Epidermal melanocyte (primary cell): ENCODE measurements at regions not wholly inside any gene's neighbourhood (a gene's known extent, or its start where the extent isn't known, plus 50 kb on each side); places are given as distances from the start of the nearest gene placed in this dataset.

ENCODE experiments used
- DNase-seq: peaks from one replicate; pipeline ENCODE4 v3.0.0; 2011; ENCODE audit warnings: low spot score; ENCODE audit not compliant: insufficient read length

- DNase-seq: no peak
Measured at GRCh38 chr18:4640349-4641012, 185.4 kb upstream of the DLGAP1 start.

DNA sequence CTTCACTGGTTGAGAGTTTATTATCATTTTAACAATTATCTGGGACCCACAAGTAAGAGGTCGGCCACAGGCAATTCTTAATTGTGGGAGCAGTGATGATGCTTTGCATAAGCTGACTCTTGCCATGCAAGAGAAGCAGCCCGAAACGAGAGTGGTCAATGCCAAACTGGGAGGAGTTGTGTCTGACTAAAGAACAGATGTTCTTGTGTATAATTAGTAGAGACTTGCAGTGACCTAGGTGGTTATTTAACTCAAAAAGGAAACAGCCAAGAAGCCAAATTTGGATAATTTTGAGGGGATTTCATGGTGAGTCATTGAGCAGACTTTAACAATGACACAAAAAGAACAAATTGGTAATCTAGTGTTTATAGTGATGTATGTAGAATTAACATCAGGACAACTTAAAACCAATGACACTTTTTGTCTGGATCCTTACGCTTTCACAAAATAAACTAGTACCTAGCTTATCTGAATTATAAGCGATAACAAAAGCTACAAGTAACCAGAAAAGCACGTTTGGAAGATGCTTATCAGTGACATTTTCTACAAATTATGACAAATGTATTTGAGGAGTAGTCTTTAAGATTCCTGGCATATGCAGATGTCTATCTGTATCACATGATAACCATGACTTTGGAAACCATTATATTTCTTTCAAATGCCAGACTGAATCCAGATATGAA, 184.7 kb upstream of the DLGAP1 start:
- DNase-seq: no peak

- DNase-seq: no peak
Measured at GRCh38 chr18:4638680-4639079, 183.6 kb upstream of the DLGAP1 start.

- DNase-seq: no peak
Measured at GRCh38 chr18:4637876-4638275, 182.8 kb upstream of the DLGAP1 start.

DNA sequence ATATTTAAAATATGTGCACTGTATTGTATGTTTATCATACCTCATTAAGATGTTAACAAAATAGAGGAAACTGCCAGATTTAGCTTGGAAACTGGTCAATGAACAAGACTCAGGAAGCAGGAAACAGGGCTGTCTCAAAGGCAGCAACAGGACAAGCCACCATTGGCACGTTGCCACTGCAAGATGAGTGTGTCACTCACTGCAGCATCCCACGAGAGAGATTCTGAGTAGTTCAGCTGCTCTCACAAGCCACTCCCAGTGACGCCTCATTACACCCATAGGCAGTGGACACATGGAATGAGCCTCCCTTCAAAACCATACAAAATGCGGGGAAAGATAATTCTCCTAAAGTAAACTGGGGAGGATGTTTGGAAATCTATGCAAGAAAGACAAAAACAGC, 181.9 kb upstream of the DLGAP1 start:
- DNase-seq: no peak

DNA sequence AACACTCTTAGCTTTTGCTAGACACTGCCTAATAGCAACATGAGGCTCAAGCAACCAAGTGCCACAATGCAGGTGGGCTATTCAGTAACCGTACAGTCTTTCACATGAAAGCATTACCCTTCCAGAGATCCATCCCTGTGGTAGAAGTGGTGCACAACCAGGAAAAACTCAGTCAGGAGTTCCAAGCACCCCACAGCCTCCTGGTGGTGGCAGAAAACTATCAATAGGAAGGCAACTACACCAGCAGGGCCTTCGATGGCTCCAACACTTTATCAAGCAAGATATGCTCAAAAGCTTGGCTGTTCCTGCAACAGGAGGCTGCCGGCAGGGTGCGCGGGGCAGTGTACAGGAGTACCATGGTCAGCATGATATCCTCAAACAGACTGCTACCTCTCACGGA, 176.1 kb upstream of the DLGAP1 start:
- no peak for DNase-seq

DNA sequence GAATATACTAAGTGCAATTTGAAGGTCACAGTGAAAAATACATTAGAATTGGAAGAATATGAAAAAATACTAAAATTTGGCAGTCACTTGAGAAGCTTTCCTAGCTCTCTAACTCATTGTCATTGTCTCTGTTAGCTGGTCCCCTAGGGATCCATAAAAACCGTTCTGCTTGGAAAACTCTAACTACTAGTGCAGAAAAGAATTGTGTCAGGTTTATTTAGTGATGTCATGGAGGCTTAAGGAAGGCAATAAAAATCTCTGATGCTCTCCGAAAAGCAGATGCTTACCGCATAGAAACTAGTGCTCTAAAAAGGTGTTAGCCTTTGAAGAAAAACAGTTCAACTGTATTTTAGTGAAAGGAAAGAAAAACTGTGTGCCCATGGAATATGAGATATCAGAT, 150.1 kb upstream of the DLGAP1 start:
- no peak for DNase-seq

DNA sequence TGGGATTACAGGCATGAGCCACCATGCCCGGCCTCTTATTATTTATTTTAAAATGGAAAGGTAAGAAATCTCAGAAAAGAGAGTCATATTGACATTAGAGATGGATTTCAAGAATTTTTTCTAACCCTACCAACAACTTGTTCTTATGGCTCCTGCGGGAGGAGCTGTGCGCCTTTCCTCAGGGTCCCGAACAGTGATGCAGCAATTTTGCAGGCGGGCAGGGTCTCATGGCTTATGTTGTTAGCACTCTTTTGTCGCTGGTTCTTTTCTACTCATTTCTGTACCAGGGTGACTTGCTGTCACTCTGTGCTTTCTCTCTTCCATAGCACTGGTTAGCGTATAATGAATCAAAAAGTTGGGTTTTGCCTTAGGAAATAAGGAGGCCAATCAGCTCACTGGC, 148.8 kb upstream of the DLGAP1 start:
- no peak for DNase-seq

DNA sequence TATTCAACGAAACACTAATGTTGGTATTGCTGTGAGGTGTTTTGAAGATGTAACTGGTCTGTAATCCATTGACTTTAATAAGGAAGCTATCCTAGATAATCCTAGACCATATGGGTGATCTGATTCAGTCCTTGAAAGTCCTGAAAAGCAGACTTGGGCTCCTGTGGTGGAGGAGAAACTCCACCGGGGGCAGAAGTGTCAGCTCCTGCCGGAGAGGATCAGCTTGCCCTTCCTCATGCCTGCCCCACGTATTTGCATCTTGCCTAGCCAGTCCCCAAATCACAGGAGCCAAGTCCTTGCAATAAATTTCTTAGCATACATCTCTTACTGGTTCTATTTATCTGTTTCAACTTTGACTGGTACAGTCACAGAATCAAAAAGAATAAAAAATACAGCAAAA, 144.2 kb upstream of the DLGAP1 start:
- DNase-seq: no peak

GRCh38 chr18:4597301-4597700, 142.2 kb upstream of the DLGAP1 start:
- no peak for DNase-seq

- no peak for DNase-seq
Measured at GRCh38 chr18:4593895-4594294, 138.8 kb upstream of the DLGAP1 start.

- DNase-seq: no peak
Measured at GRCh38 chr18:4593459-4593858, 138.4 kb upstream of the DLGAP1 start.

DNA sequence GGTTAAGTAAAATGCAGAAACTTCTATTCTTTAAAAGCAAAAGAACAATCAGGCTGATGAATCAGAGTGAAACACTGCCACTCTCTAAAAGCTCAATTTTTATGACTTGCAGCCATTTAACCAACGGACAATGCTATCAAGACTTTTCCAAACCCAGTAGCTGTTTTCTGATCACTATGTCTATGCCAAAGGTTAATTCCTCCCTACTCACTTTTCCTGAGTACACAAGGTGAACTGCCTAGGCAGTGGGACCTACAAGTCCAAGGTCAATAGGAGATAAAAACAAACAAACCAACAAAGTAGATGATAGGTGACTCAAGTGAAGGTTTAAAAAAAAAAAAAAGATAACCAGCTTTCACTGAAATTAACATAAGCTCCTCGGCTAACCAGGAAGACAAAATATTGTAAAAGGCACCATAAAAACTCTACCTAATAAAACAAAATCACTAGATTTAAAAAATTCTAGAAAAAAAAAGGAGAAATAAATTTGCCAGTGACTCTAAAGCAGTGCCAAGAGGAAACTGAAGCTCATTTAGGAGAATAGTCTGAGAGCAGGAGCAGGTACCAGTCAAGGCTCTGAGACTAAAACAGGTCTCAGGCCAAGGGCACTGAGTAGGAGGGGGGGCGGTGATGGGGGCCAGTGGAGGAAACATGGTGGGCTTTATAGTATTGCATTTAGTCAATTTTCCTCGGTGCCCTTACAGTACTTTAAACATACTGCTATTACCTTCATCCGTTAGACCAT, 134.1 kb upstream of the DLGAP1 start:
- DNase-seq: no peak

- DNase-seq: no peak
Measured at GRCh38 chr18:4587204-4587603, 132.1 kb upstream of the DLGAP1 start.

DNA sequence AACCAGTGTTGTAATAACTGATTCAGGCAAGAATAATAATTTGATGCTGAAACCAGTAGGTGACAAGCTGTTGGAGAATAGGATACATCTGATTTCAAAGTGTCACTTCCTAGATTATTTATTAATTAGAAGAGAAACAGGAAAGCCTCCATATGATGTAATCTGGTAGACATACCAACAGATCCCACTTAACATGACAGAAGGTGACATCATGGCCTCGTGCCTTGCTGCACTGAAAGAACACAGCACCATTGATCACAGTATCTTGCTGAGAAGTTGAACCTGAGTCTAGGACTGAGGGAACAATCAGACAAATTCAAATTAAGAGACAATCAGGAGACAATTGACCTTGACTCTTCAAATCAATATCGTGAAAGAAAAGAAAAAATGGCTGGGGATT, 131.6 kb upstream of the DLGAP1 start:
- DNase-seq: no peak

GRCh38 chr18:4582431-4583335, 127.6 kb upstream of the DLGAP1 start:
- DNase-seq: no peak

DNA sequence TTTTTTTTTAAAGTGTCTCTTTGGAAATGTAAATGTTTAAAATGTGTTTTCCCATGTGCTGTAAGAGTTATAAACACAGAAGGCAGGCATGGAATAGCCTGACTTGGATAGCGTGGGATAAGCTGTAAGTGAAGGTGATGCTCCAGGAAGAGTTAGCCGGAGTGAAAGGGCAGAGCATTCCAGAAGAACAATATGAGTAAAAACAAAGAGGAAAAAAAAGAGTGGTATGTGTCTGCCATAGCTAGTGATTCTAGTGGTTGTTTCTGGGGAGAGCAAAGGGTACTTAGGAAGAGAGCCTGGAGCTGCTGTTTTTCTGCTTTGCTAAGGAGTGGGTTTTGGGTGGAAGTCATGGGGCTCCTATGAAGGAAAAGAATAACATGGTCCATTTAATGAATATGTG, 126.9 kb upstream of the DLGAP1 start:
- no peak for DNase-seq

DNA sequence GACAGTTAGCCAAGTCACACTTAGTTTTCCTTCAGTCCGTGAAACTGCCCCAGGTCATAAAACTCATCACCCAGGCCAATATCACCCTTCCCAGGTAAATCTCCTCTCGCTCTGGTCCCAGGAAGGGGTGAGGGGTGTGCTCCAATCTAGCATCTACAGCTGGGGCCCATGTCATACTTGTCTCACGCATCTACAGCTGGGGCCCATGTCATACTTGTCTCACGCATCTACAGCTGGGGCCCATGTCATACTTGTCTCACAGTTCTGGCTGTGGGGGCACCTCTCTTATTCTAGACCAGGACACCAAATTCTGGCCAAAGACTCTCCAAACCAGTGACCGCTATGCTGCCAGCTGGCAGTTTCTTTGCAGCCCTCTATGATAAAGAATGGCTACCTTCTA, 123.3 kb upstream of the DLGAP1 start:
- DNase-seq: no peak

DNA sequence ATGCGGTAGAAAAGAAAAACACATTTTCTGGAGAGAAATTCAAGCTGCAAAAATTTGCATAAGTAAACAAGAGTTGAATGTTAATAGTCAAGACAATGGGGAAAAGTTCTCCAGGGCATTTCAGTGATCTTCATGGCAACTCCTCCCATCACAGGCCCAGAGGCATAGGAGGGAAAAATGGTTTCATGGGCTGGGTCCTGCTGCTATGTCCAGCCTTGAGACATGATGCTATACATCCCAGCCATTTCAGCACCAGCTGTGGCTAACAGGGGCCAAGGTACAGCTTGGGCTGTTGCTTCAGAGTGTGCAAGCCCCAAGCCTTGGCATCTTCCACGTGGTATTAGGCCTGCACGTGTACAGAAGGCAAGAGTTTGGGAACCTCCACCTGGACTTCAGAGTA, 118.6 kb upstream of the DLGAP1 start:
- DNase-seq: no peak

DNA sequence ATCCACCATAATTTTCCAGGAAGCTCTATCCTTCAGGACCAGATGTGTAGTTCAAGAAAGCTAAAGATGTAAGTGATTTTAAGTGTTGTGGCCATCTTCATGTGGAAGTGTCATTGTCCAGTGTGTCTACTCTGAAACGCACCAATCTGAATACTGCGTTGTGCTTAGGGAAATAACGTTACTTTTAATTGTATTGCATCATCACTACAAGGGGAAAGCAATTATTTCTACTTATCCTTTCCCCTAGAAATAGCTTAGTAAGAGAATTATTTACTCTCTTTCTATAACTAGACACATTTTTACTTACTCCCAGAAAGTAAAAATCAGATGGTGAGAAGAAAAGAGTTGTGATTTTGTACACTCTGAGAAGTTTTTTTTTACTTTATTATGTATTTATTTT, 102.4 kb upstream of the DLGAP1 start:
- DNase-seq: no peak

DNA sequence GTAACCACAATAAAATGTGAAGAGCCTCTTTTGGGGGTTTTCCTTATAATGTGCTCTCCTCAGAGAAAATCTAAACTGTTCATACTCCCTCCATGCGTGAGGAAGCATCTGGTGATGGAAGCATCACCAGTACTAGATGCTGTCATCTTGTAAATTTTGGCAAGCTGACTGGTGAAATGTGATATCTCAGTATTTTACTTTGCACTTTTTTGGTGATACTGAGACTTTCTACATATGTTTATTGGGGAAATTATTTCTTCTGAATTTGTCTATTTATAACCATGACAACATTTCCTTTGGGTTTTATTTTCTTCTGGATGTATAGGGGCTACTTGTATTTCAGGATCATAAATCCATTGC, 95.9 kb upstream of the DLGAP1 start:
- DNase-seq: no peak
